K562 (cell line): ENCODE measurements at regions not wholly inside any gene's neighbourhood (a gene's known extent, or its start where the extent isn't known, plus 50 kb on each side); places are given as distances from the start of the nearest gene placed in this dataset.

Source experiments
- ATAC-seq: fragments of 200-7000 bp; cut with Tn5 transposase; 3 replicates; pipeline ENCODE4 v1.9.1; 2020; ENCODE audit warnings: moderate library complexity
- BruUV-seq: library from RNA; stranded (reverse); fragments of 400-500 nt; replicated peaks from 2 replicates; lab custom pipeline; 2021; lab: Mats Ljungman, UMichigan
- CTCF ChIA-PET: fragments of 300-600 bp; formaldehyde crosslinking; extraction: SDS; loops from one replicate; lab custom pipeline; 2021; ENCODE audit warnings: low intra/inter-chr PET ratio; lab: Yijun Ruan, JAX
- POLR2A ChIA-PET: fragments of 300-600, 350-650 bp; sonication (Branson Sonifier 250); formaldehyde crosslinking; extraction: SDS; loops from one replicate; lab custom pipeline; 2021; ENCODE audit warnings: antibody characterized with exemption, inconsistent platforms; lab: Yijun Ruan, JAX
- DNase-seq, 4 experiments: peaks; one replicate each; pipeline versions ENCODE4 v3.0.0 to v3.0.0-alpha.2; 2011 to 2018; ENCODE audit warnings: low spot score in 3 of 4, mixed read lengths in 3 of 4; ENCODE audit errors: extremely low read depth in 1 of 4
- FAIRE-seq: peaks from 2 replicates; lab custom pipeline; 2011; peaks lifted over from hg19 to GRCh38; lab: Jason Lieb, UNC
- H2AFZ ChIP-seq: 2 replicates; pipeline ENCODE4 v1.6.0; 2011; ENCODE audit warnings: low read depth, low read length, control low read depth, inconsistent platforms
- H3K27ac ChIP-seq: fragments of 200-600 bp; 3 replicates; pipeline ENCODE4 v1.8.0; 2011; ENCODE audit warnings: low read depth, mild to moderate bottlenecking, control low read depth, inconsistent platforms, low read length, moderate library complexity, mixed read lengths; ENCODE audit errors: extremely low read depth
- H3K27me3 ChIP-seq, 2 experiments: fragments of 300-600 bp in 1 of 2; 2 replicates in 1 of 2; 3 replicates in 1 of 2; pipeline versions ENCODE4 v1.6.0 to v1.8.0; 2011; ENCODE audit warnings: inconsistent platforms in 2 of 2, low read length in 2 of 2, mild to moderate bottlenecking in 1 of 2, mixed read lengths in 1 of 2, moderate library complexity in 1 of 2; ENCODE audit not compliant: control insufficient read depth in 2 of 2, insufficient read depth in 2 of 2
- H3K36me3 ChIP-seq: fragments of 300-600 bp; 3 replicates; pipeline ENCODE4 v1.8.0; 2011; ENCODE audit warnings: mild to moderate bottlenecking, low read length, inconsistent platforms; ENCODE audit not compliant: control insufficient read depth, insufficient read depth
- H3K4me1 ChIP-seq, 2 experiments: fragments of 200-600 bp in 1 of 2; replicated peaks in 1 of 2; 2 replicates in 1 of 2; 3 replicates in 1 of 2; pipeline versions ENCODE4 v1.5.1 to v1.8.0; 2011; ENCODE audit warnings: inconsistent platforms in 2 of 2, low read length in 2 of 2, mild to moderate bottlenecking in 1 of 2, mixed read lengths in 1 of 2, moderate library complexity in 1 of 2; ENCODE audit not compliant: control insufficient read depth in 2 of 2, insufficient read depth in 2 of 2
- H3K4me2 ChIP-seq: 2 replicates; pipeline ENCODE4 v1.6.1; 2011; ENCODE audit warnings: low read length, control low read depth, inconsistent platforms, mixed read lengths; ENCODE audit not compliant: insufficient read depth
- H3K4me3 ChIP-seq: fragments of 200-600 bp; sonication (generic), shearing (Covaris generic); 2 replicates; pipeline ENCODE4 v1.5.1; 2016; ENCODE audit warnings: control low read depth, inconsistent platforms
- H3K79me2 ChIP-seq: fragments of 200-600 bp; 3 replicates; pipeline ENCODE4 v1.8.0; 2011; ENCODE audit warnings: low read length, inconsistent platforms; ENCODE audit not compliant: control insufficient read depth, insufficient read depth
- H3K9ac ChIP-seq, 2 experiments: 2 replicates each; pipeline versions ENCODE4 v1.6.0 to v1.6.1; 2011; ENCODE audit warnings: low read depth in 2 of 2, low read length in 2 of 2, control low read depth in 1 of 2, inconsistent platforms in 1 of 2, mild to moderate bottlenecking in 1 of 2, mixed read lengths in 1 of 2; ENCODE audit not compliant: insufficient read depth in 1 of 2
- H3K9me1 ChIP-seq: one replicate; pipeline ENCODE4 v1.6.0; 2011; ENCODE audit warnings: inconsistent platforms, mild to moderate bottlenecking, low read length, moderate library complexity; ENCODE audit not compliant: control insufficient read depth, insufficient read depth
- H3K9me3 ChIP-seq: replicated peaks from 2 replicates; pipeline ENCODE4 v1.5.1; 2011; ENCODE audit warnings: low read depth, low read length, inconsistent platforms; ENCODE audit not compliant: control insufficient read depth, insufficient read depth
- H4K20me1 ChIP-seq: replicated peaks from 2 replicates; pipeline ENCODE4 v1.6.1; 2011; ENCODE audit warnings: low read length, inconsistent platforms, mixed read lengths; ENCODE audit not compliant: control insufficient read depth, insufficient read depth
- EP300 ChIP-seq: IDR thresholded peaks from 2 replicates; pipeline ENCODE4 v1.6.1; 2012; ENCODE audit warnings: low read length, improper control_type of control experiment
- MAFG ChIP-seq: fragments of 450-650 bp; conservative IDR thresholded peaks from 2 replicates; pipeline ENCODE4 v1.6.1; 2016; ENCODE audit warnings: missing genetic modification characterization, missing compliant biosample characterization
- RBM39 ChIP-seq: fragments of 200-400 bp; formaldehyde crosslinking; optimal IDR thresholded peaks from 2 replicates; pipeline ENCODE3; 2018; ENCODE audit warnings: low read depth, low read length
- SAFB2 ChIP-seq: fragments of 200-400 bp; formaldehyde crosslinking; IDR thresholded peaks from 2 replicates; pipeline ENCODE4 v1.6.1; 2018; ENCODE audit warnings: borderline replicate concordance, low read length, low read depth, moderate library complexity; ENCODE audit not compliant: severe bottlenecking
- SAP30 ChIP-seq: fragments of 200-600 bp; sonication (generic); IDR thresholded peaks from 2 replicates; pipeline ENCODE4 v1.6.1; 2012; ENCODE audit warnings: borderline replicate concordance, low read depth, mild to moderate bottlenecking, moderate library complexity, low read length, control low read depth, inconsistent platforms; ENCODE audit not compliant: insufficient read depth, poor library complexity, severe bottlenecking
- SIRT6 ChIP-seq: IDR thresholded peaks from one replicate; pipeline ENCODE4 v1.6.1; 2012; ENCODE audit warnings: low read depth, mild to moderate bottlenecking, control low read depth, inconsistent platforms, low read length, moderate library complexity
- STAT5A ChIP-seq: IDR thresholded peaks from 2 replicates; pipeline ENCODE4 v1.6.1; 2012; ENCODE audit warnings: low read length, inconsistent platforms, borderline replicate concordance
- U2AF1 ChIP-seq: fragments of 200-400 bp; formaldehyde crosslinking; optimal IDR thresholded peaks from 2 replicates; pipeline ENCODE3; 2017; ENCODE audit warnings: mild to moderate bottlenecking, low read depth, low read length, moderate library complexity
- ZNF507 ChIP-seq: conservative IDR thresholded peaks from 2 replicates; pipeline ENCODE4 v1.6.1; 2017; ENCODE audit warnings: missing genetic modification characterization, missing compliant biosample characterization
- ZSCAN29 ChIP-seq: fragments of 450-650 bp; IDR thresholded peaks from 2 replicates; pipeline ENCODE4 v1.6.1; 2017
- WGBS: fragments of 100-300 bp; shearing (Covaris generic); methylation state at CpG from one replicate; pipeline ENCODE4 v1.1.6; 2016; ENCODE audit warnings: low coverage, mixed read lengths; ENCODE audit not compliant: insufficient coverage; ENCODE audit errors: missing lambda C conversion rate; 5-methylcytosine and 5-hydroxymethylcytosine counted together
- in situ Hi-C: fragments of 300-500 bp; cut with MboI; formaldehyde crosslinking; loops from 4 replicates; pipeline ENCODE4 v1.15.0; 2018; ENCODE audit warnings: inconsistent platforms, mixed read lengths
- intact Hi-C: fragments of 100-400 bp; cut with micrococcal nuclease; formaldehyde crosslinking; loops from 2 replicates; pipeline ENCODE4 v1.14.2; 2022

DNA sequence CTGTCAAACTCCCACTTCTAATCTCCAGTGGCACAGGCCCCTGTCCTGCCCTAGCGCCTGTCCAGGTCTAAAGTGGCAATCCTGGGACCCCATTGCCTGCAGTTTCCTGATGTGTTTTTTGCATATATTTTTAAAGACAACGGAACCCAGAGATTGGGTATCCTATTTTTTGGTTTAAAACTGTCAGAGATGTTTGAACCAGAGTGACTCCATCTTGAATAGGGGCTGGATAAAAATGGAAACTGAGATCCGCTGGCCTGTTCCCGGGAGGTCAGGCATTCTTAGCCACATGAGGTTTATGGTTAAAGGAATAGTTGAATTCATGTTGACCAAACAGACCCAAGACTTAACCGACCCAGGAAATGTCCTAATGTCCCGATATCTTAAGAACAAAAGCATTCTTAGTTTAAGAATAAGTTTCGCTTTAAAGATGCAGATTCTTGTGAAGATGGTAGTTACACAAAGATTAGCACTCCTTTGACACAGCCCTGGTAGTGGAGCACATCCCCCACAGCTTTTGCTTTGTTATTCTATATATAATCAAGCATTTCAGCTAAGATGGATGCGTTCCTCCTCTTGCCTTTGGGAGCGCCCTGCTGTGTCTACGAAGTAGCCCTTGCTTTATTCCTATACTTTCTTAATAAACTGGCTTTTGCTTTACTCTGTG is 332.1 kb downstream of the UQCRFS1 start:
- in situ Hi-C loops, result loop anchor here (10.0 kb wide), 1 partner anchor 384 kb away; no protein-coding TSS in a partner anchor
- Histone ChIP-seq H3K9me1 (no peaks in the 10 kb centered on the region), H3K4me1 (no peaks in the 10 kb centered on the region), H2AFZ (no peak overlapping the region), H3K9me3 (no peaks in the 10 kb centered on the region), H3K4me2 (no peak overlapping the region), H4K20me1 (no peaks in the 10 kb centered on the region), H3K27me3 (no peaks in the 10 kb centered on the region; a peak in 1 of 5 replicates), H3K27ac (no peak overlapping the region), H3K36me3 (no peaks in the 10 kb centered on the region), H3K79me2 (no peaks in the 10 kb centered on the region), H3K4me3 (no peak overlapping the region), H3K9ac (no peak overlapping the region)
- TF ChIP-seq SAFB2 (no peak), EP300 (no peak), U2AF1 (no peak), RBM39 (no peak), ZSCAN29 (no peak), MAFG (tag) (no peak), SAP30 (no peak), STAT5A (no peak), ZNF507 (tag) (no peak), SIRT6 (no peak)
- no TSS peak for BruUV-seq
- ChIA-PET POLR2A (no interaction called here), CTCF (no interaction called here)
- ATAC-seq (no peak), DNase-seq (no peak), FAIRE-seq (no peak)
- intact Hi-C loops, result no loop called here
- WGBS, result 0% methylated on average over 7 of the region's 10 CpGs
